NCI-H128 (cell line): ENCODE measurements at regions not wholly inside any gene's neighbourhood (a gene's known extent, or its start where the extent isn't known, plus 50 kb on each side); places are given as distances from the start of the nearest gene placed in this dataset.
"Not testable (repeated sequence)": the region's sequence is repeated elsewhere in the genome, so short reads cannot be mapped to it uniquely, and the experiment has no call there.

Experiments used
- DNase-seq: peaks from one replicate; lab custom pipeline; 2025; ENCODE audit not compliant: unreplicated experiment; lab: John Stamatoyannopoulos, UW

GRCh38 chr12:4822572-4822971 is 87.1 kb upstream of the KCNA1 start:
- no peak for DNase-seq

- no peak for DNase-seq
These were observed 85.3 kb upstream of the KCNA1 start for GRCh38 chr12:4824380-4824779.

GRCh38 chr12:4825011-4825858 is 84.5 kb upstream of the KCNA1 start:
- no peak for DNase-seq

GRCh38 chr12:4826909-4827308 is 82.8 kb upstream of the KCNA1 start:
- DNase-seq = no peak

GRCh38 chr12:4828176-4828575 is 81.5 kb upstream of the KCNA1 start:
- no peak for DNase-seq

GRCh38 chr12:4829161-4829792 is 80.4 kb upstream of the KCNA1 start:
- DNase-seq = no peak

- DNase-seq = no peak
These were observed 79.9 kb upstream of the KCNA1 start for GRCh38 chr12:4829793-4830162.

GRCh38 chr12:4830556-4831210 is 79.0 kb upstream of the KCNA1 start:
- no peak for DNase-seq

GRCh38 chr12:4833053-4833452 is 76.7 kb upstream of the KCNA1 start:
- DNase-seq = no peak

GRCh38 chr12:4833524-4833923 is 76.2 kb upstream of the KCNA1 start:
- no peak for DNase-seq

GRCh38 chr12:4842401-4842800 is 67.3 kb upstream of the KCNA1 start:
- not testable (repeated sequence) for DNase-seq

- no peak for DNase-seq
These were observed 65.8 kb upstream of the KCNA1 start for GRCh38 chr12:4843907-4844306.

GRCh38 chr12:4847713-4848112 is 62.0 kb upstream of the KCNA1 start:
- no peak for DNase-seq

GRCh38 chr12:4849115-4849541 is 60.6 kb upstream of the KCNA1 start:
- no peak for DNase-seq

- no peak for DNase-seq
These were observed 59.8 kb upstream of the KCNA1 start for GRCh38 chr12:4849795-4850345.

GRCh38 chr12:4850857-4851380 is 58.8 kb upstream of the KCNA1 start:
- DNase-seq = no peak

- DNase-seq = no peak
These were observed 57.4 kb upstream of the KCNA1 start for GRCh38 chr12:4852308-4852707.

- DNase-seq = no peak
These were observed 56.8 kb upstream of the KCNA1 start for GRCh38 chr12:4852911-4853310.

GRCh38 chr12:4855121-4855924 is 54.4 kb upstream of the KCNA1 start:
- DNase-seq = peak; percentile 74

GRCh38 chr12:4856596-4856995 is 53.1 kb upstream of the KCNA1 start:
- DNase-seq = no peak
